Smooth muscle cell of the brain vasculature (primary cell): ENCODE measurements at regions not wholly inside any gene's neighbourhood (a gene's known extent, or its start where the extent isn't known, plus 50 kb on each side); places are given as distances from the start of the nearest gene placed in this dataset.
"Not testable (repeated sequence)": the region's sequence is repeated elsewhere in the genome, so short reads cannot be mapped to it uniquely, and the experiment has no call there.

ENCODE experiments used
- DNase-seq: peaks from one replicate; pipeline ENCODE4 v3.0.0-alpha.2; 2012; ENCODE audit warnings: low read depth, low spot score

GRCh38 chr5:96173366-96173765 lies 211.7 kb upstream of the ELL2 start:
- no peak for DNase-seq

DNA sequence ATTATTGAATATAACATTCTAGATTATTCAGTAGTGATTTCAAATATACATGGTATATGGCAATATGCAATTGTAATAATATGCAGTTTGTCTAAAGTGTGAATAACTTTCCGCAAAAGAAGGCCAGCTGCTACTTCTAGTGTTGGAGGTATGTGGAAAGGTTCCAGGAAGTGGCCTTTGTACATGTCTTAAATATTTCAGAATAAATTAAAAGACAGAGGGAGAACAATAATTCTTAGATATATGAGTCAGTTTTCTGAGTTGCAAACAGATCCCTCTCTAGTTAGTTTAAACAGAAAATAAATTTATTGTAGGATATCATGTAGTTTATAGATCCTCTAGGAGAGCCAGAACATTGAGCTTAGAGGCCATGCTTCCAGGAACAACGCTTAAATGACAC lies 210.8 kb upstream of the ELL2 start:
- DNase-seq = no peak

GRCh38 chr5:96171973-96172372 lies 210.3 kb upstream of the ELL2 start:
- DNase-seq = not testable (repeated sequence)

DNA sequence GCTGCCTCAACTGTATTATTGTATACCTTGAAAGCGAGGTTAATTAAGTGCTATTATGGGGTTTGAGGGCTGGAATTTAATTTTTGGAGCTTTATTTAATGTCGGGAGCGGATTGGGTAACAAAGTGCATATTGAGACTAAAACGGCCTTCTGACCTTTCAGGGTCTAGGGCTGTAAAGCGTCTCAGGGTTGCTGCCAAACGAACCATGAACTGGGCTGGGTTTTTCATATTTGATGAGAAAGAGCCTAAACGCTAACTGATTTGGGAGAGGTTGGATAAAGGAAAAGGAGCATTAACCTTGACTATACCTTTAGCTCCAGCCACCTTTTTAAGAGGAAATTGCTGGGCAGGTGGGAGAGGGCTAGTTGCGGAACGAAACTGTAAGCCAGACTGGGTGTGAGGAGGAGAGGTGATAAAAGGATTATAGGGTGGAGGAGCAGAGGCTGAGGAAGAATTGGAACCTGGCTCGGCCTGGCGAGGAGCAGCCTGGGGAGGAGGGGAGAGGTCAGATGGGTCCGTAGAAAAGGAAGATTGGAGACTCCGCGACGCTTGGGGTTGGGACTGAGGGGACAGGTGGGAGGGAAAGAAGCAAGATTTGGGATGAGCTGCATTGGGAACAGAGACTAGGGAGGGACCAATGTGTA lies 209.0 kb upstream of the ELL2 start:
- not testable (repeated sequence) for DNase-seq

GRCh38 chr5:96168833-96169232 lies 207.2 kb upstream of the ELL2 start:
- DNase-seq = not testable (repeated sequence)

DNA sequence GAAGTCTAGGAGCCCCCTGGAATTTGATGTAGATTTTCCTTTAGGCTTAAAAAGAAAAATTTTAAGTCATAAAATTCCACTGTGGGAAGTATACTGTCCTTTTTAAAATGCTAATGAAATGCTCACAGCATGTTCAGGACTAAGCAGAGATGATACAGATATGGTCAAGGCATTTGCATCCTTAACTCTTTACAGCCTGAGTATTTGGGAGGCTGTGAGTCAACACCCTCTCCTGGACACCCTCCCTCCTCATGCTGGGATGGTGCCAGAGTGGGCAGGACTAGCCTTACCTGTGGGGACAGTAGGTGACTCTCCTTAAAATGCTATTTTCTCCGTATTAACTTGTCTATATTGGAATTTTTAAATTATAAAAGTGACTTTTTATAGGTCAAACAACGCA lies 197.4 kb upstream of the ELL2 start:
- DNase-seq = no peak

DNA sequence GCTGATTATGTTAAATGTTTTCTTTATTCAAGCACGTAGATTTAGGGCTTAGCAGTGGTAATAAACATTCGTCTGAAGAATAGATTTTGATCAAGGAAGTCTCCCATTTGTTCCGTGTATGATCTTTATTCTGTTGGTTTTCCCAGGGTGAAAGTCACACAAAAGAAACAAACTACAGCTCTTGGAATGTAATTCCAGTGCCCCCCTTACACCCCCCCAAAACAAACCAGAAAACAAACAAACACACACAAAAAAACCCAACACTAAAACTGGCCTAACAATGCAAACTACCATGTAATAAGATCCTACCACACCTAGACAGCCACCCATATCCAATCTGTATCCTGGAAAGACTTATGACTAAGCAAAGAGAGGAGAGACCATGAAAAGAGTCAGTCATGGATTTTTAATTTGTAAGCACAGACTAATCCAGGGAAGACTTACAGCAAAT lies 196.2 kb upstream of the ELL2 start:
- no peak for DNase-seq

- DNase-seq = no peak
Measured at GRCh38 chr5:96157077-96157780, 195.6 kb upstream of the ELL2 start.

GRCh38 chr5:96155147-96155546 lies 193.5 kb upstream of the ELL2 start:
- DNase-seq = no peak

- DNase-seq = no peak
Measured at GRCh38 chr5:96151891-96152290, 190.2 kb upstream of the ELL2 start.

- no peak for DNase-seq
Measured at GRCh38 chr5:96150007-96150406, 188.4 kb upstream of the ELL2 start.

DNA sequence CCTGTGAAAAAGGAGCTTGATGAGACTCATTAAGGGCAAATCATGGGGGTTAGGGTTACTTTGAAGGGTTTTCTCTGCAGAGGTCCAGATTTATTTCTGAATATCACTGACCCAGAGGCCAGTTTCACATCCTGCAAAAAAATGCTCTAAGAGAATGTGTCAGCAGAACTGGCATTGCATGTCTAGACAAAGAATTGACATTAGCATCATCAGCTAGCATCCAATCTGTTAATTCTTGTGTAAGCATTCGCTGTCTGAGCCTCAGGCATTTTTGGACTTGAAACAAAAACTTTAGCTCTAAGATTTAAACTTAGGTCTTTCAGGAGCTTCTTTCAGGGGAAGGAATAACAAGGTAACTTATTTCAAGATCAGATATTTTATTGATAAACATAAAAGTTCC lies 187.9 kb upstream of the ELL2 start:
- no peak for DNase-seq

DNA sequence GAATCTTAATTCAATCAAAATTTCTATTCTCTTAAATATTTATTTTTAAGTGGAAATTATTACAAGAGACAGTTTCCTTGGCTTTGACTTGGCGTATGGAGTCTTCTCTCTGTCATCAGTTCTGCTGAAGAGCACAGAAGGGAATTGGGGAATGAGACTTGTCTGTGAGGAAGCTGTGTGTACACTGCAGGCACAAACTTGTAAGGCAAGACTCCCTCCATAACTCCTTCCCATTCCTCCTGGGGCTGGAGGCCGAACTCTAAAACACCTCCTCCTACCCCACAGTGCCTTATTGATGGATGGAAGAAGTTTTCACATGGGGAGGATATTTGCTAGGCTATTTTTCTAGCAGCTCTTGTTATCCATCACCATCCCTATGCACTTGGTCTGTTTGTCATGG lies 187.4 kb upstream of the ELL2 start:
- no peak for DNase-seq

- DNase-seq = no peak
Measured at GRCh38 chr5:96148376-96148775, 186.7 kb upstream of the ELL2 start.

DNA sequence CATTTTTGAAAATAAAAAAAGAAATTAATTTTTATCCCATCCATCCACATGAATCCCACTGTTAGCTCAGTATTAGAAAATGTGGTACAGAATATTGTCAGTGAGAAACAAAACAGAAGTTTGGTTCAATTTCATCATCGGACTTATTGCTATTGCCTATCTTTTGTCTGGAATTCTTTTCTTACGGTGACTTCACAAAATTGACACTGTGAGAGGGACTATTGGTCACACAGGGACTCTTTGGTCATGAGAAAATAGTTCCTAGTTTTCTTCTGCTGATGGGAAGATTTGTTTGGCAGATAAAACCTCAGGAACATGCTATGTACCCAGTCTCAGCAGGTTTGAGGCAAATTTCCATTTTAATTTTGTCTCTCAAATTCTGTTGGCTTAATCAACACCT lies 186.2 kb upstream of the ELL2 start:
- no peak for DNase-seq

- DNase-seq = no peak
Measured at GRCh38 chr5:96146675-96147074, 185.0 kb upstream of the ELL2 start.

DNA sequence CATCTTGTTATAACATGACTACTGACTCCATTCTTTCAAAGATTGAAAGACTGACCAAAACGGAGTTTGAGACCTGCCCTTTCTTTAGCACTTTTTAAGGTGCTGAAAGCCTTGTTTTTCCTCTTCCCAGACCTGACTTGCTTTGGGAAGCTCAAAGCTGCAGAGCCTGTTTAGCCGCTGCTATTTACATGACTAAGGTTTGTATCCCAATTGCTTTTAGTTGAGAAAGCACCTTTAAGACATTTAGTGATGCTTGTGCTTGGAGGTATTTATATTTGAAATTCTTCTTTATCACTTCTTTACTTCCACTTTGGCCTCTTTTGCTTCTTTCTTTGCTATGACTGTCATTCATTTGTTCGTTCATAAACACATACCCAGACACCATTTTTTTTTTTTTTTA lies 182.6 kb upstream of the ELL2 start:
- no peak for DNase-seq

DNA sequence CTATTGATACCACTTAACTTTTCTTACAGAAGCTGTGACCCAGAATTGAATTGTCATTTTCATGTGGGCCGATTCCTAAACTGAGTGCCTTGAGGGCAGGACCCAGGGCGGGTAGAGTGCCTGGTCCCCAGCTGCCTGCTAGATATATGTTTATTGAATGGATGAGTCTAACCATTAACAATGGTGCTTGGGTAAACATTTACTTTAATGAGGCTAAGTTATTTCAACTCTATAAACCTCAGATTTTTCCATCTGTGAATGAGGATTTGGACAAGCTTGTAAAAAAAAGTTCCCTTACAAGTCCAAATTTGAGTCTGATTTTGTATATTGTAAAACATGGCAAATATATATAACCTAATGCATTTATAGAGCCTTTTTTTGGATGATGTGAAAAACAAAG lies 181.8 kb upstream of the ELL2 start:
- DNase-seq = no peak

- DNase-seq = no peak
Measured at GRCh38 chr5:96142786-96143434, 181.3 kb upstream of the ELL2 start.

GRCh38 chr5:96142184-96142781 lies 180.6 kb upstream of the ELL2 start:
- DNase-seq = no peak

- no peak for DNase-seq
Measured at GRCh38 chr5:96141749-96142148, 180.1 kb upstream of the ELL2 start.

GRCh38 chr5:96140496-96140895 lies 178.8 kb upstream of the ELL2 start:
- no peak for DNase-seq

DNA sequence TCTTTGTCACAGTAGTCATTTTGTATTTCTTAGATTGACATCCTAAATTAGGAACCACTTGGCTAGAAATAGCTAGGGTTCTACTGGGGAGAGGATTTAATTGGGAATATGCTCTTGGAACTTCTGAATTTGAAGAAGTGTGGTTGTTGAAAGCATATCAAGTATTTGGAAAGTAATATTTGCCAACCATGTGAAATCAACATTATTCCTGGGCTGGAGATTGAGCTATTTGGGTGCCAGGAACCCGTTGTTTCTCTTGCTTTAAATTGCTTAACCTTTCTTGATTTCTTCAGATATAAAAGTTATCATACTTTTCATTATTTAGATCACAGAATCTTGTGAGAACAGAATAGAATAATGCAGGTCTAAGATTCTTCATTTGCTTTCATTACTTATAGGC lies 178.4 kb upstream of the ELL2 start:
- DNase-seq = no peak
